HG03103 (cell line): ENCODE measurements at regions not wholly inside any gene's neighbourhood (a gene's known extent, or its start where the extent isn't known, plus 50 kb on each side); places are given as distances from the start of the nearest gene placed in this dataset.
"Not testable (repeated sequence)": the region's sequence is repeated elsewhere in the genome, so short reads cannot be mapped to it uniquely, and the experiment has no call there.

Source experiments
- ATAC-seq: cut with Tn5 transposase; IDR thresholded peaks from one replicate; pipeline ENCODE4 v1.9.1; 2021; ENCODE audit warnings: low read depth; ENCODE audit not compliant: unreplicated experiment

DNA sequence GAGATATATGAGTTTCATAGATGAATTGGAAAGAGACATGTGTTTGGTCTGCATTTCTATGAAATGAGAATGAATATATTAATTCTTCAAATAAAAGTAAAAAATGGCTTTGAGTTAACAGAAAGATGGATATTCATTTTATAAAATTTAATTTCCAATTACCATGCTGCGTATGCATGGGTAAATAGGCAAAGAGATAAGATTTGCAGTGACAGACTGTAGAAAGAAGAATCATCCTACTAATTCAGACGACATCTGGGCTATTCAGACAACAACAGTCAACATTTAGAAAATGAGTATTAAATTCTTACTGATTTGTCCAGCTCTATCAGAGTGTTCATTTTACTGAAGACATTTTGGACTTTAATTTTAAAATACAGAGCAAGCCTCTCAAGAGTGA, 602.2 kb upstream of the NRSN1 start:
- ATAC-seq, result no peak

DNA sequence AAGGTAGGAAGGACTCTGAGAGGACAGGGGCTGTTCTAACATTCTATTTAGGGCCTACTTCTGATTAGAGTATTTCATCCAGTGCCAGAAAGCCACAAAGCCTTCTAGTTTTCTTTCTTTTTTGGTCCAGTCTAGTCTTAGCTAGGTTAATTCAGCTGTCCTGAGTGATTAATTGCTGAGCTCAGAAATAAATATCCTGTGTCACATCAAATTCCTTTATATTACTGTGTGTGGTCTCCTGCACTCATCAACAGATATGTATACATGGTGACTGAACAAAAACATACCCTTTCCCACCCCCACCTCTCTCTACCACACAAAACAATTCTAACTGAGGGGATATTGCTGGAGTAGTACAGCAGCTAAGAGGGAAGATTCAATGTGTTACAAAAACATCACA, 601.5 kb upstream of the NRSN1 start:
- ATAC-seq, result no peak

DNA sequence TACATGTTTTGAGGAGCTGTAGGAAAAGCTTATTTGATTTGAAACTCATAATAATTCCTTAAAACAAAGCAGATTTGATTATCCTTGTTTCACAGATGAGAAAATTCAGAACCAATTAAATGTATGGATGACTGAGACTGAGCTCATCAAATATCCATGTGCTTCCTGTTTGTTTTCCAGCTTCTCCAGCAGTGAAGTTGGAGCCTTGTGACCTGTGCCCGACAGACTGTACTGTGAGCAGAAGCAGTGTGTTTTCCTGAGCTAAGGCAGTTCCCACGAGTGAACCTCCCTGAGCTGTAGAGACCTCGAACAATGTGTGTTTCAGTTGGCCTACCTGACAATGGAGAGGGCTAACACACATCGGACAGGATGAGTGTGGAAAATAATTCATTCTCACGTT, 599.5 kb upstream of the NRSN1 start:
- no peak for ATAC-seq

DNA sequence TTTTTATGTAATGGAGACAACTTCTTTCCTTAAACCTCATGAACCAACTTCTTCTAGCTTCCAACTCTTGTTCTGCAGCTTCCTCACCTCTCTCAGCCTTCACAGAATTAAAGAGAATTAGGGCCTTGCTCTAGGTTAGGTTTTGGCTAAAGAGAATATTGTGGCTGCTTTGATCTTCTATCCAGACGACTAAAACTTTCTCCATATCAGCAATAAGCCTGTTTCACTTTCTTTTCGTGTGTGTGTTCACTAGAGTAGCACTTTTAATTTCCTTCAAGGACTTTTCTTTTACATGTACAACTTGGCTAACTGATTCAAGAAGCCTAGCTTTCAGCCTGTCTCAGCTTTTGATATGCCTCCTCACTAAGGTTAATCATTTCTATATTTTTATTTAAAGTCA, 596.1 kb upstream of the NRSN1 start:
- ATAC-seq, result no peak

DNA sequence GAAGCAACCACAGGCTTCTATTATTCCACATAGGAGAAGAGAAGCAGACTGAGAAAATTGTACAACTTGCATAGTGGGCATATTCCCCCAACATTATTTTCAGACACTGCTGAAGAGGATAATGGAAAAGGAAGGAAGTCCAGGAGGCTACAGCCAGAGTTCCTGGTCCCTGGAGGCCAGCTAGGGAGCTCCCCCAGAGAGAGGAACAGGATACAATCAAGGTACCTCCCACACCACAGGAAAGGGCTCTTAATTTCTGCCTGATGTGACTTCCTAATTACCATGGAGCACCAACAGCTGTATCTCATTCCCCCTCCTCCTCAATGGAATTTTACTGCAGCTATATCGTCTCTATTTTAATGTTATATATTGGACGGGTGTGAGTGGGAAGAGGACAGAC, 594.3 kb upstream of the NRSN1 start:
- no peak for ATAC-seq

DNA sequence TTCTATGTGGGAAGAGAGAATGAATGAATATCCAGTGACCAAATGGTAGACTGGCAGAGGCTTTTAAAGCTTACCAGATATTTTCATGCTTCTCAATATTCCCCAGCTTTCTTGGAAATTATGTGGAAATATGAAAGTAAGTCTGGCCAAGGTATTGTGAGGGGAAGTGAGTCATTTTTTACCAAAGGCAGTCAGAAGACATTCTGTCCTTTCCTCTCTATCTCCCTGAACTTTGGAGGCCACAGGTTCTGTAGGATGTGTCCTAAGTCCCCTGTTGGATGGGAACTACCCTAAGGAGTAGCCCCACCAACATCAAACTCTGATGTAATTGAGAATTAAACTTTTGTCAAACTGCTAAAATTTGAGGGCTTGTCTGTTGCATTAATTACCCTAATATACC, 593.8 kb upstream of the NRSN1 start:
- ATAC-seq, result no peak

DNA sequence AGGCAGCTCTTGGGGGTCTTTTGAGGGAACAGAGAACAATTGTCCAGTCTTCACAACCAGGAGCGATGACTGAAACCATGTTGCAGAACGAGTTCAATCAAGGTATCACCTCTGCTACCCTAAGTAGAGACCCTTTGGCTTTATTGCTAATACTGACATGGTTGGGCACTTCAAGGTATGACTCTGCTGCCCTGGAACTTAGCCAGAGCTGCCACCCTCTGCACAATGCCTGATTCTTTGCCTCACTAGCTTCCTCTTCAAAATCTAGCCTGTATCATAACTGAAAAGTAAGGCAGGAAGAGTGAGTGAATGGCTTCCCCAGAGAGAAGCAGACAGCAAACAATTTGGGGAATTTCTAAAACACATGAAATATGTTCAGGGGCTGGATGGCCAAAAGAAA, 592.7 kb upstream of the NRSN1 start:
- no peak for ATAC-seq

DNA sequence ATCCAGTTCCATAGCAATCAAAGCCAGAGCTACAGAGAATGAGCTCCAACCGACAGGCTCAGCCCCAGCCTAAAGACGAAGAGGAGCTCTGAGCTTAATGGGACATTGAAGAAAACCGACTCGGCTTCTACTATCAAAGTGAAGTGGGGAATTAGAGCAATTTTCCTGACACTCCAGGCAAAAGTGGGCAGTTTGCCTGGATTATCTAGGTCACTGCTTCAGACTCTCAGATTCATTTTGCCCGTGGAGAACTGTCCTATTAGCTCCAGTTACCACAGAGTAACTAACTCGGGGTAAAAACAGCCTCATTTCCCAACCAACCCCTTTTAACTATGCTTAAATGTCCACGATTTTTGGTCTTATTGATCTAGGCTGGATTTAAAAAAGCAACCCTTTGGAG, 592.1 kb upstream of the NRSN1 start:
- no peak for ATAC-seq

DNA sequence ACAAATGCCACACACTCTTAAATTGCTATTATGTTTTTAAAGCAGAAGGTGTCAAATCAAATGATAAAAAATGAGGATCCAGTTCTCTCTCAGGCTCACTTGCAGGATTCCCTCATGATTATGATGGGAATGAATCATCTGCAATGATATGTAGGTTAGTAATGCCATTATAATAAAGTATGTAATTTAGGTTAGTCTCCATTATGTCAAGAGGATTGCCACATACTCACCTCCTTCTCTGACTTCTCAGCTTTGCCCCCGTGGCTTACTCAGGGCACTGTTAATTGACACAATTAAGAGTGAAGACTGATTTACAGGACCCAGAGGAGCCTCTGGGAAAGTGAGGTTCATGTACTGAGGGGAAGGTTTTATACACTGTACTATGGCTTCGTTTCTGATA, 591.7 kb upstream of the NRSN1 start:
- no peak for ATAC-seq

DNA sequence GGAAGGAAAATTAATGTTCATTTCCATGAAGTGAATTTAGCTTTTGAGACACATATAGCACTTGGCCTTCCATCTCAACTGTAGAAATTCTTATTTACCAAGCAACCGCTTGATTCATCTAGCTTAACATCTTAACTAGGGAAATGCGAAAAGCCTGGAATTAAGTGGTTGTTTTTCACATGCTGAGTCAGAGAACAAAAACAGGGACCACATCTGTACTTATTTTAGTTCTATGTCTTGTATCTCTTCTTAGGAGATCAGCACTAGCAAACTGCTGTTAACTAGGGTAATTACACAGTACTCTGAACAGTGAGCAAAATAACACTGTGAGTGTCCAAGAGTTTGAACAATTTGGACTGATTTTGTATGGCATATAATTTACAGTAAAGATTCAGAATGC, 590.9 kb upstream of the NRSN1 start:
- ATAC-seq, result no peak

DNA sequence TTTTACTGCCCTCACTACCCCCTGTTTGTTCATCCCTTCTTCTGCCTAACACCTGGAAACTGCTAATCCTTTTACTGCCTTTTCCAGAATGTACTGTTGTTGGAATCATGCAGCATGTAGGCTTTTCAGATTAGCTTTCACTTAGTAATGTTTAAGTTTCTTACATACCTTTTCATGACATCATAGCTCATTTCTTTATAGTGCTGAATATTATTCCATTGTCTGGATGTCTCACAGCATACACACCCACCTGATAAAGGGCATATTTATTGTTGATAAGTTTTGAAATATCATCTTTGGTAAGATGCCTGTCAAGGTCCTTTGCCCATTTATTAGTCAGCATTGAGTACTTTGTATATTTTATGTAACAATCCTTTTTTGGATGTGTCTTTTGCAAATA, 588.2 kb upstream of the NRSN1 start:
- no peak for ATAC-seq

DNA sequence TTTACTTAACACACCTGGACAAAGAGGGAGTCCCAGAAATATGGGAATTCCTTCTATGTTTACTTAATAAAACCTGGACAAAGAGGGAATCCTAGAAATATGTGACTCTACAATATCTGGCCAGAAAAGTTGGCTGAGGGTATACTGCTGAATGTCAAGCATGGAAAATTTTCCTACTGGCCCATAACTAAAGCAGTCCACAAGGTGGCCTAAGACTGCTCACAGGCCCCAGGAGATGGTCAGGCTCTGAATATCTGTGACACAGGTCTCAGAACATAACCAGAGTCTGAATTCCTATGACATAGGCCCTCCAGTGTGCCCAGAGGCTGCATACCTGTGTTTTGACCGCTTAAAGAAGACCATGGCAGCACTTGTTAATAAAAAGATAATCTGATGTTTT, 578.2 kb upstream of the NRSN1 start:
- no peak for ATAC-seq

DNA sequence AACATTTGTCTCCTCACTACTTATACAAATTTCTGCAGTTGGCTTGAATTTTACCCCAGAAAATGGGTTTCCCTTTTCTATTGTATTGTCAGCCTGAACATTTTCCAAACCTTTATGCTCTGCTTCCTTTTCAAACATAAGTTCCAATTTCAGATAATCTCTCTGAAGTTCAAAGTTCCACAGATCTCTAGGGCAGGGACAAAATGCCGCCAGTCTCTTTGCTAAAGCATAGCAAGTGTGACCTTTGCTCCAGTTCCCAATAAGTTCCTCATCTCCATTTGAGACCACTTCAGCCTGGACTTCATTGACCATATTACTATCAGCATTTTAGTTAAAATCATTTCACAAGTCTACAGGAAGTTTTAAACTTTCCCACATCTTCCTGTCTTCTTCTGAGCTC, 571.1 kb upstream of the NRSN1 start:
- ATAC-seq, result not testable (repeated sequence)

DNA sequence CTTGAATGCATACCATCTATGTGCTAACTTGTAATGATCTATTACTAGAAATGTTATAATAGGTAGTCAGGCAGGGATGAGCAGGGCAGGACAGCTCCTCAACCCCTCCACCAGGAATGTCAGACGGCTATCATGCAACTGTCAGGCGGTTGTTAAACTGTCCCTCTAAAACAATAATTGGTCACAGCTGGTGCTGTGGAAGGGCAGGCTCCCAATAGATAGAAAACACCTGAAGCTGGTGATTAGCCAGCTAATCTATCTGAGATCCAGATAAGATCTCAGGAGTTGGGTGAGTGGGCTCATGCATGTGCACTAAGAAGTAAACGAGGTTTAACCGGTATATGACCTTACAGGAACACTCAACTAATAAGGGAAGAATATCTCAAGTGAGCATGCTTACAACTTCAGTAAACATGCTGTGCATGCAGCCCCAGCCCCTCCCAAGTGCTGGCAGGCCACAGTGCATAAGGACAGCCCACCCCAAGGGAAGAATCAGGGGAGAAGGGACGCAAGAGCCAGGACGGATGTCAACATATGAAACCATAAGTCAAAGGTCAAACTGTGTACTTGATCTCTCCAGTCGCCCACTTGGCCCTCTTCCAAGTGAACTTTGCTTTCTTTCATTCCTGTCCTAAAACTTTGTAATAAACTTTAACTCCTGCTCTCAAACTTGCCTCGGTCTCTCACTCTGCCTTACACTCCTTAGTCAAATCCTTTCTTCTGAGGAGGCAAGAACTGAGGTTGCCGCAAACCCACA, 566.2 kb upstream of the NRSN1 start:
- ATAC-seq, result no peak

DNA sequence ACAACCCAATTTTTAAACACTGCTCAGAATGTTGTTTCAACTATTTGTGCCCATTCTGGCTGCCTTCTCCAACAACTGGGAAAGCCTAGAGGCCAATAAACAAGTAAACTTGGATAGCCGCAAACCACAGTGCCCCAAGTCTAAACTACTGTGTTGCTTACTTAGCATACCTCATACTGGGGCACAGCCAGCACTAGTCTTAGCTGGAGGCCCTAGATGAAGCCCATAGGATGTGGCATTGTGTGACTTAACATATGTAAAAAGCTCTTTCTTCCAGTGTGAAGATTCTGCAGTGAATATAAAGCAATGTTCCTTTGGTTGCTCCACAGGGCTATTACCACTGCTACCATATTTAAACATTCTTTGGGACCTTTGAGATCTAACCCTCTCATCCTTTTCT, 564.3 kb upstream of the NRSN1 start:
- no peak for ATAC-seq

DNA sequence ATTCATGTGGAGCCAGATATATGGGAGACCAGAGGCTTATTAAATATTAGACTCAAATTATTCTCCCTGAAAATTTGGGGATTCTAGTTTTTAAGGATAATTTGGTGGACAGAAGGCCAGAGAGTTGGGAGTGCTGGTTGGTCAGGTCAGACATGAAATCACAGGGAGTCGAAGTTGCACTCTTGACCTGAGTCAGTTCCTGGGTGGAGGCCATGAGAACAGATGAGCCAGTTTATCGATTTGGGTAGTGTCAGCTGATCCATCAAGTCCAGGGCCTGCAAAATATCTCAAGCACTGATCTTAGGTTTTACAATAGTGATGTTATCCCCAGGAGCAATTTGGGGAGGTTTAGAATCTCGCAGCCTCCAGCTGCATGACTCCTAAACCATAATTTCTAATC, 563.5 kb upstream of the NRSN1 start:
- ATAC-seq, result no peak

DNA sequence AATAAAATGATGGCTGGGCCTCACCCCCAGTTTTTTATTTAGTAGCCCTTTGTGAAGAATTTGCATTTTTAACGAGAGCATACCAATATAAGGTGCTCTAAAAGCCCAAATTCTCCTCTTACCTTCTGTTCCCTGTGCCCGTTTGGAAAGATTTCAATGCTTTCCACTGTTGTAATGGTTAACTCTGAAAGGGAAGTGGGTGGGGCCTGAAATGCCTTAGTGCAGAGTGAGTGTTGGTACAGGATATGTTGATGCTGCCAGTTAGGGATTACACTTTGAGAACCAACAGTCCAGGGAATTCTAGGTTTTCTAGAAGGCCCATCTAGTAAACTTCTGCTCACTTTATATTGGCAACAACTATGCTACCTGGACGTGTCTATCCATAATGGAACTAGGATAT, 562.7 kb upstream of the NRSN1 start:
- ATAC-seq, result no peak

DNA sequence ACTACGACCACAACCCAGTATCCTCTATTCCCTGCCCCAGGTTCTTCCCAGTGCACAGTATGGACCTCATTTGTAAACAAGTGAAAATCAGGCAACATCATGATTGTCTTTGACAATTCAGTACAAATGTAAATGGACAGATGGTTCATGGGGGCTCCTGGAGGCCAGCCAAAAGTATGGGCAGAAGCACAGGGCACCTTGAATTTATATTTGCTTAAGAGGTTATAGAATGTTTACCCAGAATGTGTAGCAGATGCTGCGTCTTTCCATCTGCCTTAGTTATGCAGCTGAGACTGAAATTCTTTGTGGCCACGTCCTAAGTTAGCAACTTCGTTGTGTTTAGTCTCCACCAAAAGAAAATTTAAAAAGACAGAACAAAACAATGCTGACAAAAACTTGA, 559.6 kb upstream of the NRSN1 start:
- no peak for ATAC-seq

DNA sequence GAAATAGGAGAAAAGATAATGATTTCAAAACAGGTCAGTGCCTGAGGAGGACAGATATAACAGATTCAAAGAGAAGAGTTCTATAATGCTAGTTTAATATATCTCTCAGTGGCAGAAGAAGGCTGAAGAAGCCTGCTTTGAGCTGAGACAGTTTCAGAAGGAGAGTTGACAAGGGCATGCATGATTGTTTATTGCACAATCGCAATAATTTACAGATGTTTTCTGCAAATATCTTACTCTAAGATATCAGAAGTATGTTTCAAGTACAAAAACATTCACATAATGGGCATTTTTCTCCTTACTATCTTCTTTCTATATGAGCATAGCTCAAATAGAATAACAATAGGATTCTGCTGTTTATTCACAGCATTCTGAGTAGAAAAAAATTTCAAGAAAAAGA, 557.7 kb upstream of the NRSN1 start:
- no peak for ATAC-seq

DNA sequence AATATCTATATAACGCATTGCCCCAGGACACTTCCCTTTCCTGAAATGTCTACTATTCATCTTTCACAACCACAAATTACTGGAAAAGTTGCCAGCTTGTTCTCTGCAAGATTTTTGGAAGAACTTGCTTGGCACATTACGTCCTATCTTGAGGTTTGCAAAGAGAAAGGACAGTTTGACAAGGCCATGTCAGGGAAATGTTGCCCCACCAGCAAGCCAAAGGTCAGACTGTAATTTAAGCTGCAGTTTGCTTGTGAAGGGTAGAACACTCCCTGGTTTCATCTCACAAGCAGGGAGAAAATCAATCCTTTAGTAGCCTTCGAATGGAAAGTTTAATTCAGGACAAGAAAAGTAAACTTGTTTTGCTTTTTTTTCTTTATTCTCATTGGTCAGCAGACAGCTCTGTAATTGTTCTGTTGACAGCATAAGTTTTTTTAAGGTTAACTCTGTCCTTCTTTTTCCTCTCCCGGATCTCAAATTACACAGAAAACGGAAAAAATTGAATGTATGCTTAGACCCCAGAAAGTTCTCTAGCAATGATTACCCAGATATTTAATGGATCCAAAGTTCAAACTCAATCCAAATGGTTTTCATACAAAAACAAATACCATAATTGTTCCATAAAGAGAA, 541.8 kb upstream of the NRSN1 start:
- ATAC-seq, result no peak

DNA sequence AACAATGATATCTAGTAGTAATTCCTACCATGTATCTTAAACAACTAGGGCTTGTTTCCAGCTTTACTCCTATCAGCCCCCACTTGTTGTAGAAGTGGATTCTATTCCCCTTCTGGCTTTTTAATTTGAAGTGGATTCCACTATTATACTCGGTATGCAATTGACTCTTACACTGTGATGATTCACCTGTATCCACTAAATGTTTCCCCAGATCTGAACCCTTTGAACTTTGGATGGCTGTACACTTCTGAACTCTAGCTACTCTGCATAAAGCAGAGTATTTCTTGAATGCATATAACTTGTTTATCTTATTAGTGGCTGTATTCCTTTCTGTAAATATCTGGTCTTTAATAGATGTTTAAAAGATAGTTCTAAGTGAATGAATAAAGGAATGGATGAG, 538.4 kb upstream of the NRSN1 start:
- ATAC-seq, result no peak

DNA sequence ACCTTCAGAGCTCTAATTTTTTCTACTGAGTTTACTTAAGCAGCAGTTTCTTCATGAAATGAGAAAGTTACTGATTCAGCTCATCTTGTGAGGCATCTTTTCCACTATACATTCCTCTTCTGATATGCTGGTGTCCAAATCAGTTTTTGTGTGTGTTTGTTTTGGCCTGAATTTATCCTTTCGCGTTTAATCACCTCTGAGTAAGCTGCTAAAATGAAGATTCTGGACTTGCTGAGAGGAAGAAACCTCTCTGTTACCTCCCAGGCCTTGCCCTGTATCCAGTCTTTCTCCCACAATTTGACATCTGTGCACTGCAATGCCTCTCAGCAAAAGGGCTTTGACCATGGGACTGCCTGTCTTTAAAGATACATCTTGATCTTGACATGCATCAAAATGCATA, 536.2 kb upstream of the NRSN1 start:
- ATAC-seq, result no peak
